BJ (cell line): ENCODE measurements at regions not wholly inside any gene's neighbourhood (a gene's known extent, or its start where the extent isn't known, plus 50 kb on each side); places are given as distances from the start of the nearest gene placed in this dataset.
"Not testable (repeated sequence)": the region's sequence is repeated elsewhere in the genome, so short reads cannot be mapped to it uniquely, and the experiment has no call there.

Source experiments
- CTCF ChIA-PET: fragments of 350-600 bp; formaldehyde crosslinking; extraction: SDS; loops from one replicate; lab custom pipeline; 2021; ENCODE audit warnings: antibody characterized with exemption, inconsistent platforms; lab: Yijun Ruan, JAX
- POLR2A ChIA-PET: fragments of 300-600 bp; sonication (Branson Sonifier 250); formaldehyde crosslinking; extraction: SDS; loops from one replicate; lab custom pipeline; 2021; ENCODE audit warnings: antibody characterized with exemption; lab: Charles Lee
- DNase-seq: peaks from one replicate; pipeline ENCODE4 v3.0.0-alpha.2; 2011; ENCODE audit warnings: low read depth
- H3K27me3 ChIP-seq: 2 replicates; pipeline ENCODE4 v1.6.0; 2011; ENCODE audit warnings: low read length; ENCODE audit not compliant: control insufficient read depth, insufficient read depth
- H3K36me3 ChIP-seq: 2 replicates; pipeline ENCODE4 v1.5.1; 2011; ENCODE audit warnings: low read length; ENCODE audit not compliant: control insufficient read depth, insufficient read depth
- H3K4me3 ChIP-seq: 2 replicates; pipeline ENCODE4 v1.5.1; 2011; ENCODE audit warnings: low read depth, mild to moderate bottlenecking, control low read depth, low read length
- CTCF ChIP-seq: IDR thresholded peaks from 2 replicates; pipeline ENCODE4 v1.5.1; 2011; ENCODE audit warnings: low read depth, mild to moderate bottlenecking, control low read depth, inconsistent platforms, low read length, moderate library complexity; ENCODE audit not compliant: insufficient read depth

- DNase-seq = no peak
- no peak for TF ChIP-seq CTCF
- H3K27me3 ChIP-seq = no peaks in the 10 kb centered on the region
- no peaks in the 10 kb centered on the region for H3K36me3 ChIP-seq
- no peak overlapping the region for H3K4me3 ChIP-seq
- POLR2A ChIA-PET = no interaction called here
- CTCF ChIA-PET = no interaction called here
These were observed 59.9 kb upstream of the ZSWIM5 start for GRCh38 chr1:45266151-45266801.

- CTCF ChIA-PET, POLR2A ChIA-PET, H3K36me3 ChIP-seq, H3K27me3 ChIP-seq, H3K4me3 ChIP-seq, DNase-seq: not testable (repeated sequence)
These were observed 58.4 kb upstream of the HPDL start for GRCh38 chr1:45268310-45268709.

DNA sequence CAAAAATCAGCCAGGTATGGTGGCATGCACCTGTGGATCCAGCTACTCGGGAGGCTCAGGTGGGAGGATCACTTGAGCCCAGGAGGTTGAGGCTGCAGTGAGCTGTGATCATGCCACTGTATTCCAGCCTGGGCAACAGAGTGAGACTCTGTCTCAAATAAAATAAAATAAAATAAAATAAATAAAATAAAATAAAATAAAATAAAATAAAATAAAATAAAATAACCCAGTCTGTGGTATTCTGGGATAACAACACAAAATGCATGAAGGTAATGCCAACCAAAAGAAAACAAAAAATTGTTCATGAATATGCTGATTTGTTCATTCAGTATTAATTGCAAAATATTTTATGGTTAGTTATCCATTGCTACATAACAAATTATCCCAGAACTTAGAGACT is 54.4 kb upstream of the HPDL start:
- H3K27me3 ChIP-seq, H3K4me3 ChIP-seq, DNase-seq, H3K36me3 ChIP-seq, POLR2A ChIA-PET: not testable (repeated sequence)
- CTCF ChIA-PET = interaction anchor here (0.6 kb wide), 1 partner anchor 25 kb away, joined by 4 read pairs; no protein-coding TSS in a partner anchor

DNA sequence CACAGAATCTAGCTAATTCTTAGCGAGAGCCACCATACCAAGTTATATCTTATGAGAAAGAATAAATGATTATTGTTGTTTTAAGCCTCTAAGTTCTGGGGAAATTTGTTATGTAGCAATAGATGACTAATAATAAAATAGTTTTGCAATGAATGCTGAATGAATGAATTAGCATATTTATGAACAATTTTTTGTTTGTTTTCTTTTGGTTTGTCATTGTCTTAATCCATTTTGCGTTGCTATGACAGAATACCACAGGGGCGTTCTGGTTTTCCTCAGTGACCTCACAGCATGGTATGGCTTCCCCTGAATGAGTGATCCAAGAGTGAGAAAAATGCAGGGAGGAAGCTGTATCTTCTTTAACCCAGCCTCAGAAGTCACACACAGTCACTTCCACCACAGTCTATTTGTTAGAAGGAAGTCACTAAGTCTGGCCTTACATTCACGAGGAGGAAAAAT is 53.8 kb upstream of the HPDL start:
- CTCF ChIA-PET = no interaction called here

GRCh38 chr1:45275054-45275453 is 51.6 kb upstream of the HPDL start:
- no peak for DNase-seq
- Histone ChIP-seq H3K4me3 (no peak overlapping the region), H3K27me3 (no peaks in the 10 kb centered on the region), H3K36me3 (no peaks in the 10 kb centered on the region)
- TF ChIP-seq CTCF = no peak
- ChIA-PET POLR2A (no interaction called here), CTCF (no interaction called here)

More for the DNA sequence above, 53.8 kb upstream of the HPDL start:
- H3K4me3 ChIP-seq = no peak overlapping the region
- no peaks in the 10 kb centered on the region for H3K27me3 ChIP-seq
- DNase-seq = peak; percentile 25
- no peaks in the 10 kb centered on the region for H3K36me3 ChIP-seq
- TF ChIP-seq CTCF = no peak
- POLR2A ChIA-PET = no interaction called here
